Naive thymus-derived CD4-positive, alpha-beta T cell (primary cell): ENCODE measurements at regions not wholly inside any gene's neighbourhood (a gene's known extent, or its start where the extent isn't known, plus 50 kb on each side); places are given as distances from the start of the nearest gene placed in this dataset.

Source experiments
- ATAC-seq: fragments of 150-1000 bp; cut with Tn5 transposase; 2 replicates; pipeline ENCODE4 v1.10.0; 2021; ENCODE audit warnings: mild to moderate bottlenecking, moderate library complexity
- CTCF ChIA-PET: fragments of 350-600 bp; sonication (Branson Sonifier 250); formaldehyde crosslinking; loops from one replicate; lab custom pipeline; 2021; ENCODE audit warnings: antibody characterized with exemption; lab: Charles Lee
- POLR2A ChIA-PET: fragments of 350-600 bp; sonication (Branson Sonifier 250); formaldehyde crosslinking; loops from one replicate; lab custom pipeline; 2021; ENCODE audit warnings: antibody characterized with exemption, inconsistent platforms; lab: Charles Lee
- DNase-seq, 9 donors: peaks; one replicate each; pipeline versions ENCODE4 v3.0.0 to v3.0.0-alpha.2; 2020 to 2022; ENCODE audit warnings: mixed read lengths in 1 of 9
- H3K27ac ChIP-seq: one replicate; pipeline ENCODE4 v1.7.0; 2013; ENCODE audit warnings: mild to moderate bottlenecking, low read depth, low read length, moderate library complexity
- H3K27me3 ChIP-seq, 2 donors: one replicate each; pipeline ENCODE4 v1.7.0; 2013; ENCODE audit warnings: low read length in 2 of 2, mild to moderate bottlenecking in 2 of 2, moderate library complexity in 2 of 2; ENCODE audit not compliant: control insufficient read depth in 2 of 2, insufficient read depth in 2 of 2
- H3K36me3 ChIP-seq, 3 experiments: 1 replicate in 2 of 3; 2 replicates in 1 of 3; pipeline ENCODE4 v1.7.0; 2013; ENCODE audit warnings: low read length in 3 of 3, mild to moderate bottlenecking in 3 of 3, moderate library complexity in 1 of 3; ENCODE audit not compliant: insufficient read depth in 3 of 3, control insufficient read depth in 2 of 3
- H3K4me1 ChIP-seq, 2 donors: one replicate each; pipeline ENCODE4 v1.7.0; 2013; ENCODE audit warnings: low read length in 2 of 2, mild to moderate bottlenecking in 2 of 2, moderate library complexity in 1 of 2; ENCODE audit not compliant: control insufficient read depth in 2 of 2, insufficient read depth in 2 of 2
- H3K4me3 ChIP-seq: 2 replicates; pipeline ENCODE4 v1.7.0; 2013; ENCODE audit warnings: mild to moderate bottlenecking, low read length
- H3K9me3 ChIP-seq, 3 experiments: 1 replicate in 2 of 3; 2 replicates in 1 of 3; pipeline ENCODE4 v1.7.0; 2013; ENCODE audit warnings: low read length in 3 of 3; ENCODE audit not compliant: control insufficient read depth in 2 of 3
- H3K27ac Mint-ChIP-seq, 9 donors: one replicate each; pipeline ENCODE4 v1.8.0; 2020 to 2022; ENCODE audit warnings: mixed read lengths in 9 of 9, mild to moderate bottlenecking in 8 of 9, moderate library complexity in 5 of 9, inconsistent platforms in 2 of 9
- H3K27me3 Mint-ChIP-seq, 5 donors: one replicate each; pipeline ENCODE4 v1.8.0; 2021 to 2022; ENCODE audit warnings: mixed read lengths in 5 of 5, mild to moderate bottlenecking in 1 of 5
- H3K36me3 Mint-ChIP-seq, 5 donors: one replicate each; pipeline ENCODE4 v1.8.0; 2020 to 2022; ENCODE audit warnings: mixed read lengths in 5 of 5, mild to moderate bottlenecking in 3 of 5, inconsistent platforms in 1 of 5
- H3K4me1 Mint-ChIP-seq, 7 donors: one replicate each; pipeline ENCODE4 v1.8.0; 2020 to 2022; ENCODE audit warnings: mixed read lengths in 7 of 7, mild to moderate bottlenecking in 3 of 7, inconsistent platforms in 1 of 7
- H3K4me3 Mint-ChIP-seq, 10 donors: one replicate each; pipeline ENCODE4 v1.8.0; 2020 to 2022; ENCODE audit warnings: mild to moderate bottlenecking in 10 of 10, mixed read lengths in 10 of 10, moderate library complexity in 6 of 10, inconsistent platforms in 2 of 10
- H3K9me3 Mint-ChIP-seq, 11 donors: one replicate each; pipeline ENCODE4 v1.8.0; 2020 to 2022; ENCODE audit warnings: mixed read lengths in 11 of 11, mild to moderate bottlenecking in 4 of 11, inconsistent platforms in 1 of 11, moderate library complexity in 1 of 11
- intact Hi-C, 2 donors: fragments of 100-400 bp; cut with micrococcal nuclease; formaldehyde crosslinking; loops; one replicate each; pipeline ENCODE4 v1.15.1; 2023

DNA sequence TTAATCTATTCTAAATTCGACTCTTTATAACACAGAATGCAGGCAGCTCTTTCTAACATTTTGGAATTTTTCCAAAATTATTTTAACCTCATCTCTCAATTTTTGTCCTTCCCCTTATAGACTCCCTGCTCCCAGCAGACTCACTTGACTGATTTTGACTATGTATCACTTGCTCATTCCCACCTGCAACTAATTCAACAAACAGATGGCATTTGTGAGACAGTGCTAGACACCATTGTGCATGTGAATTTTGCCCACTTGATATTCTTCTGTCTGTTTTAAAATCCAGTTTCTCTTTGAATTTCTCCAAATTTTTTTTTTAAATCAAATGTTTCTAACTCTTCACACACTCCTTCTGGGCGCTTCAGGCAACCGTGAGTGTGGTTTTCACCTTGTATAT is 1534.0 kb downstream of the PCDH7 start:
- no peaks in the 10 kb centered on the region for H3K27me3 ChIP-seq
- H3K36me3 ChIP-seq: no peaks in the 10 kb centered on the region
- no peaks in the 10 kb centered on the region for H3K4me1 ChIP-seq
- Mint-ChIP-seq H3K9me3 (peaks cover 0 to 28% (median 5%) of the 10 kb centered on the region in 11 donors), H3K36me3 (no peaks in the 10 kb centered on the region), H3K27ac (no peak overlapping the region), H3K4me1 (no peaks in the 10 kb centered on the region), H3K4me3 (no peak overlapping the region), H3K27me3 (no peaks in the 10 kb centered on the region)
- H3K4me3 ChIP-seq: no peak overlapping the region
- DNase-seq (no peak), ATAC-seq (no peak)
- no peak overlapping the region for H3K27ac ChIP-seq
- ChIA-PET CTCF (no interaction called here), POLR2A (no interaction called here)
- H3K9me3 ChIP-seq: no peaks in the 10 kb centered on the region
- intact Hi-C loops: no loop called here

DNA sequence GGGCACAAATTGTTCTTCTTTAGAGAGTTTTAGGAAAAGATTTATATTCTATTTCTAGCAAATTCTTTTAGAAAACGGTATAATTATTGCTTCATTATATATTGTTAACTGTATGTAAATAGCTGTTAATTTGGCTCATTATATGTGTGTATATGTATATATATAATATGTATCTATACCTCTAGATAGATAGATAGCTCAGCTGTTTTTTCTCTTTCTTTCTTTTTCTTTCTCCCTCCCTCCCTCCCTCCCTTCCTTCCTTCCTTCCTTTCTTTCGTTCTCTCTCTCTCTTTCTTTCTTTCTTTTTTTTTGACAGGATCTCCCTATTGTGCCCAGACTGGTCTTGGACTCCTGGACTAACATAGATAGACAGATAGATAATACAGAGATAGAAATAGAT is 1538.8 kb downstream of the PCDH7 start:
- Mint-ChIP-seq H3K27ac (no peak overlapping the region), H3K4me3 (no peak overlapping the region), H3K27me3 (no peaks in the 10 kb centered on the region), H3K4me1 (peaks cover 0 to 2% (median 0%) of the 10 kb centered on the region in 7 donors), H3K36me3 (no peaks in the 10 kb centered on the region), H3K9me3 (peaks cover 0 to 23% (median 4%) of the 10 kb centered on the region in 11 donors)
- H3K27me3 ChIP-seq: no peaks in the 10 kb centered on the region
- CTCF ChIA-PET: no interaction called here
- no peaks in the 10 kb centered on the region for H3K4me1 ChIP-seq
- no peaks in the 10 kb centered on the region for H3K36me3 ChIP-seq
- POLR2A ChIA-PET: no interaction called here
- no peak overlapping the region for H3K27ac ChIP-seq
- no peak for DNase-seq
- intact Hi-C loops: no loop called here
- no peaks in the 10 kb centered on the region for H3K9me3 ChIP-seq
- ATAC-seq: no peak
- H3K4me3 ChIP-seq: no peak overlapping the region

DNA sequence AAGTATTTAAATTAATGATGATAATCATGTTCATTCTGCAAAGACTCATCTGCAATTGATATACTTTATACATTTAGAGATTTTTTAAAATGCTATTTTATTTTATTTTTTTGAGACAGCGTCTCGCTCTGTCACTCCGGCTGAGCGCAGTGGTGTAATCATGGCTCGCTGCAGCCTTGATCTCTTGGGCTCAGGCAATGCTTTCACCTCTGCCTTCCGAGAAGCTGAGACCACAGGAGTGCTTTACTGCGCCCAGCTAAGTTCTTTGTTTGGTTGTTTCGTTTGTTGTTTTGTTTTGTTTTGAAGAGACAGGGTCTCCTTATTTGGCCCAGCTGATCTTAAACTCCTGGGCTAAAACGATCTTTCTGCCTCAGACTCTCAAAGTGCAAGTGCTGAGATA is 1541.0 kb downstream of the PCDH7 start:
- no peak overlapping the region for H3K4me3 ChIP-seq
- peaks cover 0 to 18% (median 5%) of the 10 kb centered on the region in 11 donors for H3K9me3 Mint-ChIP-seq

DNA sequence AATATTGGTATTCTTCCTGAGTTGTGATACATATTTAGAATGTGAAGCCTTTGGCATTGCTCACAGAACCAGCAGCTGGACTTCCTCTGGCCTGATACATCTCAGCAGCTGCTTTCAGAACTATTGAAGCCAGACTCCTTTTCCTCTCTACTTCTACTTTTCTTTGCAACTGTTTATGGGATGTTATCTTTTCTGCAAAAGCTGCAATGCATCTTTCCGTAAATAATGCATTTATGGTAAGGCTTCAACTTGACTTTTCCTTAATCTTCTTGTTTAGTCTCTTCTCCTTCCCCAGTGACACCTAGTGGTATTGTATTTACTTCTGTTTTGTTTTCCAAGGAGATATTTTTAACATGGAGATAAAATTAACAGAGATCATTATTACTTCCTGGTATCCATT is 1548.7 kb downstream of the PCDH7 start:
- no peak overlapping the region for H3K27ac Mint-ChIP-seq
- intact Hi-C loops: no loop called here
- CTCF ChIA-PET: no interaction called here
- H3K9me3 ChIP-seq: no peaks in the 10 kb centered on the region
- no peaks in the 10 kb centered on the region for H3K4me1 Mint-ChIP-seq
- POLR2A ChIA-PET: no interaction called here
- no peak overlapping the region for H3K4me3 Mint-ChIP-seq
- no peak overlapping the region for H3K27ac ChIP-seq
- H3K27me3 Mint-ChIP-seq: no peaks in the 10 kb centered on the region
- H3K4me1 ChIP-seq: no peaks in the 10 kb centered on the region
- H3K9me3 Mint-ChIP-seq: peaks cover 0 to 25% (median 9%) of the 10 kb centered on the region in 11 donors
- H3K4me3 ChIP-seq: no peak overlapping the region
- no peaks in the 10 kb centered on the region for H3K36me3 Mint-ChIP-seq
- ATAC-seq (no peak), DNase-seq (no peak)
- H3K36me3 ChIP-seq: no peaks in the 10 kb centered on the region
- H3K27me3 ChIP-seq: no peaks in the 10 kb centered on the region

More for the DNA sequence above, 1541.0 kb downstream of the PCDH7 start:
- ChIA-PET CTCF (no interaction called here), POLR2A (no interaction called here)
- Histone ChIP-seq H3K9me3 (no peaks in the 10 kb centered on the region), H3K27me3 (no peaks in the 10 kb centered on the region), H3K4me1 (no peaks in the 10 kb centered on the region), H3K36me3 (no peaks in the 10 kb centered on the region), H3K27ac (no peak overlapping the region)
- Mint-ChIP-seq H3K4me3 (no peak overlapping the region), H3K36me3 (no peaks in the 10 kb centered on the region), H3K27me3 (no peaks in the 10 kb centered on the region), H3K27ac (no peak overlapping the region), H3K4me1 (peaks cover 0 to 2% (median 0%) of the 10 kb centered on the region in 7 donors)
- ATAC-seq: no peak
- no peak for DNase-seq
- intact Hi-C loops: no loop called here

DNA sequence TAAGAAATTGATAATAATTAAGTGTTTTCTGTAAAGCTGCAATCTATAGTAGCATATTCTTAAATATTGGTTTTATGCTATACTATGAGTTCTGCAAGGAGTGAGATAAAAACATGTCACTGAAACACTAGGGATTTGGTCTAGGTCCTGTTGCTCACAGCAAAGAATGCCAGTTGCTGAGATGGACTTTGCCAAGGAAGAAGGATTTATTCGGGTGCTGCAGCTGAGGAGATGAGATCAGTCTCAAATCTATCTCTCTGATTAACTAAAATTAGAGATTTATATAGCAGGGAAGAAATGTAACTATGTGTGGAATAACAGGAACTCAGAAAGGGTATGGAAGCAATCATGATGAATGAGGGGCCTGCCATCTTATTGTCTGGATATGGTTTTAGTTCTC is 1569.9 kb downstream of the PCDH7 start:
- H3K4me1 ChIP-seq: no peaks in the 10 kb centered on the region
- POLR2A ChIA-PET: no interaction called here
- Mint-ChIP-seq H3K27me3 (no peaks in the 10 kb centered on the region), H3K27ac (no peak overlapping the region), H3K36me3 (no peaks in the 10 kb centered on the region), H3K4me1 (no peaks in the 10 kb centered on the region), H3K9me3 (peaks cover 0 to 11% (median 3%) of the 10 kb centered on the region in 11 donors), H3K4me3 (no peak overlapping the region)
- no peak overlapping the region for H3K4me3 ChIP-seq
- ATAC-seq: no peak
- H3K36me3 ChIP-seq: no peaks in the 10 kb centered on the region
- no peak for DNase-seq
- no peaks in the 10 kb centered on the region for H3K27me3 ChIP-seq
- H3K9me3 ChIP-seq: no peaks in the 10 kb centered on the region
- H3K27ac ChIP-seq: no peak overlapping the region
- intact Hi-C loops: no loop called here
- CTCF ChIA-PET: no interaction called here

DNA sequence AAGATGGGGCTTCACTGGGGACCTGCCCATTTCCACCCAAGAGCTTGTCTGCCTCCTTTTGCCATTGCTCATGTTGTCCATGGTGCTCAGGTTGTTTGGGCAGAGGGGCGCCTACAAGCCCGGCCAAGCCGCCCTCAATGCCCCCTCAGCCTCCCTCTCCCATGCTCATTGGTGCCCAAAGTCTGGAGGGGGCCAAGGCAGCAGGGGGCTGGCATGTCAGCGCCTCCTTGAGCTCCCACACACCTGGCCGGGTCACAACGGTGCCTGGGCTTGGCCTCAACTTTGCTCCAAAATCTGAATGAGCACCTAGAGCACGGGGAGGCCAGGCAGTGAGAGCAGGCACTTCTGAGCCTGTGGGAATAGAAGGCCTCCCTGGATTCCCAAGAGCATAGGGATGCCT is 1598.8 kb downstream of the PCDH7 start:
- H3K36me3 ChIP-seq: no peaks in the 10 kb centered on the region
- H3K4me1 ChIP-seq: no peaks in the 10 kb centered on the region
- POLR2A ChIA-PET: no interaction called here
- H3K4me3 ChIP-seq: no peak overlapping the region
- Mint-ChIP-seq H3K27ac (no peak overlapping the region), H3K36me3 (peaks cover 0 to 8% (median 0%) of the 10 kb centered on the region in 5 donors), H3K4me3 (no peak overlapping the region), H3K9me3 (peaks cover 2 to 35% (median 14%) of the 10 kb centered on the region in 11 donors), H3K4me1 (no peaks in the 10 kb centered on the region), H3K27me3 (no peaks in the 10 kb centered on the region)
- no peak for ATAC-seq
- H3K9me3 ChIP-seq: peaks cover 0 to 5% (median 0%) of the 10 kb centered on the region in 3 experiments
- intact Hi-C loops: no loop called here
- no peak overlapping the region for H3K27ac ChIP-seq
- no peak for DNase-seq
- no peaks in the 10 kb centered on the region for H3K27me3 ChIP-seq
- CTCF ChIA-PET: interaction anchor here (0.6 kb wide), 1 partner anchor 29 kb away, joined by 3 read pairs; no protein-coding TSS in a partner anchor

DNA sequence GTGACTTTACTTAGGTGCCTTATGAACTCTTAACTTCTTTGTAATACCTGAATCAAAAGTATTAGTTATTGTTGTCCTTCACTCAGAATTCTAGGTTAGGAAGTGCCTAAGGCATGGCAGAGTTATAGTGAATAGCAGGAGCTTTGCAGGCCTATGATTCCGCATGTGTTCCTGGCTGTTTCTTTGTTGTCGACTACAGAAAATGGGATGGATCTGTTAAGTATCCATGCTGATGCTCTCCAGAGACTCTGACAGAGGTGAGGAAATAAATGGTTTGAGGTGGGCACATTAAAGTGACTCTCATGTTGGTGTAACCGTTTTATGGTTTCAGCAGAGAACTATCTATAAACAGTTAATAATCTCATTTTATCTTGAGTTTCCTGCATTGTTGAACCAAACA is 1601.3 kb downstream of the PCDH7 start:
- intact Hi-C loops: no loop called here
- ChIA-PET CTCF (no interaction called here), POLR2A (no interaction called here)
- Mint-ChIP-seq H3K9me3 (peaks cover 2 to 40% (median 23%) of the 10 kb centered on the region in 11 donors), H3K36me3 (peaks cover 0 to 15% (median 0%) of the 10 kb centered on the region in 5 donors), H3K4me1 (no peaks in the 10 kb centered on the region), H3K27ac (no peak overlapping the region), H3K4me3 (no peak overlapping the region), H3K27me3 (no peaks in the 10 kb centered on the region)
- ATAC-seq (no peak), DNase-seq (no peak)
- Histone ChIP-seq H3K9me3 (peaks cover 0 to 5% (median 0%) of the 10 kb centered on the region in 3 experiments), H3K4me3 (no peak overlapping the region), H3K27ac (no peak overlapping the region), H3K4me1 (no peaks in the 10 kb centered on the region), H3K27me3 (no peaks in the 10 kb centered on the region), H3K36me3 (no peaks in the 10 kb centered on the region)
